ENCODE measurements at regions not wholly inside any gene's neighbourhood (a gene's known extent, or its start where the extent isn't known, plus 50 kb on each side); places are given as distances from the start of the nearest gene placed in this dataset.
"Not testable (repeated sequence)": the region's sequence is repeated elsewhere in the genome, so short reads cannot be mapped to it uniquely, and the experiment has no call there.

DNA sequence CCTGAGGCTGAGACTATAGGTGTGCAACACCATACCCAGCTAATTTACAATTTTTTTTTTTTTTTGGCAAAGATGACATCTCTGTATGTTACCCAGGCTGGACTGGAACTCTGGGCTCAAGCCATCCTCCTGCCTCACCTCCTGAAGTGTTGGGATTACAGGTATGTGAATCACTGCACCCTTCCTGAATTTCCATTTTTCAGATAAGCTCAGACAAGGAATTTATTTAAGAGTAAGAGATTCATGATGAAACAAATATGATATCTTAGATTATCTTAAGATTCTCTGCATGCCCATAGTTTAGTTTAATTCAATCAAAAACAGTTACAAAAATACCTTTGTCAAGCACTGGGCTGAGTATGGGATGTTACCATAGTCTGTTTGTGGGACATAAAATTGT lies 128.4 kb upstream of the BASP1 start:
- no peak for DNase-seq

DNA sequence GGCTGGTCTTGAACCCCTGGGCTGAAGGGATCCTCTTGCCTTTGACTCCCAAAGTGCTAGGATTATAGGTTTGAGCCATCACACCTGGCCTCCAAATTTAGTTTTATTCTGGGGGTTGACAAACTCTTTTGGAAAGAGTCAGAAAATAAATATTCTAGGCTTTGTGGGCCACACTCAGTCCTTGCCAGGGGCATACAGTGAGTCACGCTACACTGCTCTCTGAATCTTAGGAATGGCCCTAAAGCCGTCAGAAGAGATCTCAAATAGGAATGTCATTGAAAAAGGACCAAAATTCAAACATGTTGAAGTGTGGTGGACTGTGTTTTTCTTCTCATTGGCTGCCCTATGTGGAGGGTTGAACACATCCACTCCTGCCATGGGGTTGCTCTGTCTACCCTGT lies 127.7 kb upstream of the BASP1 start:
- no peak for DNase-seq

DNA sequence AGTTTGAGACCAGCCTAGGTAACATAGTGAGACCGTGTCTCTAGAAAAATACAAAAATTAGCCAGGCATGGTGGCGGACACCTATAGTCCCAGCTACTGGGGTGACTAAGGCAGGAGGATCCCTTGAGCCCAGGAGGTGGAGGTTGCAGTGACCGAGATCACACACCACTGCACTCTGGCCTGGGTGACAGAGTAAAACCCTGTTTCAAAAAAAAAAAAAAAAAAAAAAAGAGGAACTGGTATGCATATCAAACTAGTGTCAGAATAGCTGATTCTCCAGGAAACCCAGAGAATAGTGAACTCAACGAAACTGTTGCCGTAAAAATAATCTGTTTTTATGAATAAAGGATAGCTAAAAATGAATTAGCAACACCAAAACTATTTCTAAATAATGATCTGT lies 126.6 kb upstream of the BASP1 start:
- no peak for DNase-seq

GRCh38 chr5:17094830-17095229 lies 122.6 kb upstream of the BASP1 start:
- DNase-seq: no peak

GRCh38 chr5:17096952-17097695 lies 120.3 kb upstream of the BASP1 start:
- DNase-seq: peak; percentile 87

DNA sequence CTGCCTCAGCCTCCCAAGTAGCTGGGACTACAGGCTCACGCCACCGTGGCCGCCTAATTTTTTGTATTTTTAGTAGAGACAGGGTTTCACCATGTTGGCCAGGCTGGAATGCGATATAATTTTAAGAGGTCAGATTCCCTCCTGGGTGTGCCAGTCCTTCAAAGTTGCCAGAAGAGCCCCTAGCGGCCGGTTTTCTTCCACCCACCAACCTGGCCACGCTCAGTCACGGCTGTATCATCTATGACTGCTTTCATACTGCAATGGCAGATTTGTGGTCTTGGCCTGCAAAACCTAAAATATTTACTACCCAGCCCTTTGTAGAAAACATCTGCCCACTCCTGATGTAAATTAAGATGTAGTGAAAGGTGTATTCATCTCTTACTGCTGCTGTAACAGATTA lies 117.5 kb upstream of the BASP1 start:
- DNase-seq: no peak

DNA sequence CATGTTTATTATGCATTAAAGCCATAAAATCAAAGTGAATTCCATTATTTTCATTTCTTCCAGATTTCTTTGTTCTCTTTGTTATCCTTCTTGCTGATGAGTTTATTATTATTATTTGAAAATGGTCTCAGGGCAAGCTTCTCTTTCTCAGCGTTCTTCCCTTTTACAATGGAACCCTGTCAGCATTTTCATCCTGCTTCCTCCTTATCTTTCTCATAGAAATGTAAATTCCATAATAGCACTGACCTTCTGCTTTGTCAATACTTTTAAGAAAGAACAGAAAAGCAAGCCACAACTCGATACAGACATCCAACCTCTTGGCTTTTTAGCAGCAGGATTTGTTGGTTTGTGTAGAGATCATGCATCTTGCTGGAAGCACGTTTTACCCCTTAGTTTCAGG lies 114.0 kb upstream of the BASP1 start:
- no peak for DNase-seq

- no peak for DNase-seq
Observed at GRCh38 chr5:17105744-17106418, 111.5 kb upstream of the BASP1 start.

DNA sequence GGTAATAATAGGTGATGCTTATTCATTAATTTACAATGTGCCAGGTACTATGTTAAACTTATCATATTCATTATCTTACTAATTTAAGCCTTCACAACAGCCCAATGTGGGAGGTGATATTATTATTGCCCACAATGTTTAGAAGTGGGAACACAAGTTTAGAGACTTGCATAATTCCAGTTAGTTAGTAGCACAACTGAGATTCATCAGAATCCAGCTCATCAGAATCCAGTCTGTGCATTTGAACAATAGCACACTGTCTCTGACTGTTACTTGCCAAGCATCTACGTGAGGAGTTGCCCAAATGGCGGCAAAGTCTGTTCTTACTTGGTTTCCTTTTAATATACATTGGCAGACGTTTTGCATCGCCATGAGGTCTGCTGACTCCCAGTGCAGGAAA lies 110.9 kb upstream of the BASP1 start:
- no peak for DNase-seq

DNA sequence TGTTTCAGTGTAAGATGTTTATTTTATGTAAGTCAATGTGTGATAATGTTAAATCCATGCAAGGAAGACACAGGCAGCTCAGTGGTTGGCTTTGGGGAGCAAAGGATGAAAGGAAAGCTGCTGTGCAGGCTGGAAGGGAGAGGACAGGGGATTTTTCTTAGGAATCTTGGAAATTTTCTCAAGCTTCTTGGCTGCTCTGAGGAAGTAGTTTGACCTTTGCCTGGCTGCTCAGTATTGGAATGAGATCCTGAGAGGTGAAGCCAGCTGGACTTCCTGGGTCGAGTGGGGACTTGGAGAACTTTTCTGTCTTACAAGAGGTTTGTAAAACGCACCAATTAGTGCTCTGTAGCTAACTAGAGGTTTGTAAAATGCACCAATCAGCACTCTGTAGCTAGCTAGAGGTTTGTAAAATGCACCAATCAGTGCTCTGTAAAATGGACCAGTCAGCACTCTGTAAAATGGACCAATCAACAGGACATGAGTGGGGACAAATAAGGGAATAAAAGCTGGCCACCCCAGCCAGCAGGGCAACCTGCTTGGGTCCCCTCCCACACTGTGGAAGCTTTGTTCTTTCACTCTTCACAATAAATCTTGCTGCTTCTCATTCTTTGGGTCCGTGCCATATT lies 105.2 kb upstream of the BASP1 start:
- not testable (repeated sequence) for DNase-seq

GRCh38 chr5:17113174-17113958 lies 104.1 kb upstream of the BASP1 start:
- DNase-seq: peak; percentile 93

GRCh38 chr5:17114233-17114632 lies 103.2 kb upstream of the BASP1 start:
- peak; percentile 42 for DNase-seq

GRCh38 chr5:17114715-17115599 lies 102.5 kb upstream of the BASP1 start:
- no peak for DNase-seq

- no peak for DNase-seq
Observed at GRCh38 chr5:17115855-17116254, 101.6 kb upstream of the BASP1 start.

GRCh38 chr5:17118631-17119030 lies 98.8 kb upstream of the BASP1 start:
- peak; percentile 85 for DNase-seq

- peak; percentile 65 for DNase-seq
Observed at GRCh38 chr5:17120209-17120608, 97.2 kb upstream of the BASP1 start.

DNA sequence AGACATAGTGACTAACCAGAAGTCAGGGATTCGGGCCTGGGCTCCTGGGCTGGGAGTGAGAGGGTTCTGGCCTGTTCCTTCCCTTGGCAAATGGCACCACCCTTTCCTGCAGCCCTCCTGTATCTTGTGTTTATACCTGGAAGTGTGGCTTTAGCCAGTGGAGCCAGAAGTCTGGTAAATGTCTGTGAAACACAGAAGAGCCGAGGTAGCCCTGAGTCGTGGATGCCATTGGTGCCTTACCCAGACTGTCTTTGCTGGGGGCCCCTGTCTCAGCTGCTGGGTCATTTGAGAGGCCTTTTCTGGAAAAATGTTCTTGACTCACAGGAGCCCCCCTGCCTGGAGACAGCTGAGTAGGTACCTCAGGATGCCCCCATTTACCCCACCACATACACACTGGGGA lies 95.7 kb upstream of the BASP1 start:
- no peak for DNase-seq

- no peak for DNase-seq
Observed at GRCh38 chr5:17123010-17123409, 94.4 kb upstream of the BASP1 start.

- not testable (repeated sequence) for DNase-seq
Observed at GRCh38 chr5:17123773-17124172, 93.7 kb upstream of the BASP1 start.

DNA sequence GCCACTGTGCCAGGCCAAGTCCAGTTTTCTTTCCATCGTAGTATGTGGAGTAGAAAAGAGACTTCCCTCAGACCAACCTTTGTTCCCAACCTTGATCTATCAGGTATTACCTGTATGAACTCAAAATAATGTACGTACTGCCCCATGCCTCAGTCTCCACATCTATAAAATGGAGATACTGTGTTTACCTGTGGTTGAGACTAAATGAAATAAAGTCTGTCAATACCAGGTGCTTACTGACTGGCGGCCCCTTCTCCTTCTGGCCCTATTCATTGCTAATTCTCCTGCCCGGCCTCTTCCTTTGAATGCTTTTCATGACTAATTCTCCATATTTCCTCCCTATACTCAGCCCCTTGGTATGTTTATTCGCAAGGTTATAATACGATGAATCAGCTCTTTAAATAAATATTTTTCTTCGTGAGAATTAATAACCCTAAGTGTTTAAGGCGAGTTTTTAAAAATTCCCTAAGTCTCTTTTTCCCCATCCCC lies 89.6 kb upstream of the BASP1 start:
- DNase-seq: peak; percentile 94

DNA sequence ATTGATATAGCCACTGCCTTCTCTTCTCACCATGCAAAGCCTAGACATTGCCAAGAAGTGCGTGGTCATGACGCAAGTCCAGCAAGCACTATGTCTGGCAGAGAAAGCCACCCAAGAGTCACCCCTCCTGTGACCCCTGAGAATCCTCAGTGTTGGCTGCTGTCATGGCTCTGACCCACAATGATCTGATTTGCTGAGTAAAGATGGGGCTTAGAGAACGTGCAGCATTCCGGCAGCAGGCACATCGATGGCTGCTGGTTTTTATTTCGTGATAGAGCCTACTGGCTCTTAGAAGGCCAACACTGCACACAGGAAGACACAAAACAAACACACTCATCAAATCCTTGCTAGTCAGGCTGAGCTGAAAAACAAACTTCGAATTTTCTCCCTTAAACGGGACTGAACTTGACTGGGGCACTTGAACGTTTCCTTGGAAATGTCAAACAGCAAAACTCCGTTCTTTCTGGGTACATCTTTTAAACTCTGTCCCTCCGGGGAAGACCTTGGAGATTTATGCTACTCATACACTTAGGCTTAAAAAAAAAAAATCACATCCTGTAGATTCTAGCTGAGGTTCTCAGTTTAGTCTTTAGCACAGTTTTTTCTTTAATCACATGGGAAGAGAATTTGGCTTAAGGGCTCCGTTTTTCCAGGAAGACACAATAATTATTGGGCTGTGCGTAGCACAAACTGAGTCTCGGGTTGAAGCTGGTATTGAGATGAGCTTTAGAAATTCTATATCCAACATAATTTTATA lies 88.2 kb upstream of the BASP1 start:
- no peak for DNase-seq

Measured in kidney glomerular epithelial cell (primary cell).